Stimulated activated CD8-positive, alpha-beta memory T cell treated with anti-CD3 and anti-CD28 coated beads, Interleukin-4, amount 100 ng/mL, for 24 hours (primary cell): ENCODE measurements at regions not wholly inside any gene's neighbourhood (a gene's known extent, or its start where the extent isn't known, plus 50 kb on each side); places are given as distances from the start of the nearest gene placed in this dataset.
"Not testable (repeated sequence)": the region's sequence is repeated elsewhere in the genome, so short reads cannot be mapped to it uniquely, and the experiment has no call there.

Experiments used
- DNase-seq: peaks from one replicate; pipeline ENCODE4 v3.0.0-alpha.2; 2020; ENCODE audit warnings: low read depth

- no peak for DNase-seq
Observed at GRCh38 chr21:20779321-20779720, 218.9 kb upstream of the NCAM2 start.

GRCh38 chr21:20783611-20784010 is 214.6 kb upstream of the NCAM2 start:
- no peak for DNase-seq

- DNase-seq = no peak
Observed at GRCh38 chr21:20789729-20790500, 208.3 kb upstream of the NCAM2 start.

GRCh38 chr21:20800106-20800505 is 198.1 kb upstream of the NCAM2 start:
- DNase-seq = no peak

- DNase-seq = no peak
Observed at GRCh38 chr21:20802201-20802600, 196.0 kb upstream of the NCAM2 start.

- DNase-seq = no peak
Observed at GRCh38 chr21:20802631-20803260, 195.5 kb upstream of the NCAM2 start.

GRCh38 chr21:20811702-20812101 is 186.5 kb upstream of the NCAM2 start:
- no peak for DNase-seq

GRCh38 chr21:20814090-20814489 is 184.1 kb upstream of the NCAM2 start:
- no peak for DNase-seq

- DNase-seq = no peak
Observed at GRCh38 chr21:20822666-20823065, 175.5 kb upstream of the NCAM2 start.

GRCh38 chr21:20852866-20853265 is 145.3 kb upstream of the NCAM2 start:
- no peak for DNase-seq

GRCh38 chr21:20856926-20857325 is 141.3 kb upstream of the NCAM2 start:
- DNase-seq = no peak

- no peak for DNase-seq
Observed at GRCh38 chr21:20874202-20874601, 124.0 kb upstream of the NCAM2 start.

- DNase-seq = no peak
Observed at GRCh38 chr21:20875742-20876141, 122.5 kb upstream of the NCAM2 start.

GRCh38 chr21:20877976-20878375 is 120.2 kb upstream of the NCAM2 start:
- DNase-seq = no peak

- no peak for DNase-seq
Observed at GRCh38 chr21:20882462-20883407, 115.5 kb upstream of the NCAM2 start.

GRCh38 chr21:20883408-20883800 is 114.8 kb upstream of the NCAM2 start:
- no peak for DNase-seq

GRCh38 chr21:20902511-20902910 is 95.7 kb upstream of the NCAM2 start:
- DNase-seq = no peak

GRCh38 chr21:20902998-20903397 is 95.2 kb upstream of the NCAM2 start:
- no peak for DNase-seq

GRCh38 chr21:20927555-20927954 is 70.7 kb upstream of the NCAM2 start:
- DNase-seq = not testable (repeated sequence)

- DNase-seq = no peak
Observed at GRCh38 chr21:20942523-20942922, 55.7 kb upstream of the NCAM2 start.

- DNase-seq = no peak
Observed at GRCh38 chr21:20943561-20943997, 54.6 kb upstream of the NCAM2 start.

GRCh38 chr21:20944139-20944538 is 54.1 kb upstream of the NCAM2 start:
- no peak for DNase-seq

GRCh38 chr21:20946701-20947100 is 51.5 kb upstream of the NCAM2 start:
- no peak for DNase-seq
